ENCODE measurements at regions not wholly inside any gene's neighbourhood (a gene's known extent, or its start where the extent isn't known, plus 50 kb on each side); places are given as distances from the start of the nearest gene placed in this dataset.

DNA sequence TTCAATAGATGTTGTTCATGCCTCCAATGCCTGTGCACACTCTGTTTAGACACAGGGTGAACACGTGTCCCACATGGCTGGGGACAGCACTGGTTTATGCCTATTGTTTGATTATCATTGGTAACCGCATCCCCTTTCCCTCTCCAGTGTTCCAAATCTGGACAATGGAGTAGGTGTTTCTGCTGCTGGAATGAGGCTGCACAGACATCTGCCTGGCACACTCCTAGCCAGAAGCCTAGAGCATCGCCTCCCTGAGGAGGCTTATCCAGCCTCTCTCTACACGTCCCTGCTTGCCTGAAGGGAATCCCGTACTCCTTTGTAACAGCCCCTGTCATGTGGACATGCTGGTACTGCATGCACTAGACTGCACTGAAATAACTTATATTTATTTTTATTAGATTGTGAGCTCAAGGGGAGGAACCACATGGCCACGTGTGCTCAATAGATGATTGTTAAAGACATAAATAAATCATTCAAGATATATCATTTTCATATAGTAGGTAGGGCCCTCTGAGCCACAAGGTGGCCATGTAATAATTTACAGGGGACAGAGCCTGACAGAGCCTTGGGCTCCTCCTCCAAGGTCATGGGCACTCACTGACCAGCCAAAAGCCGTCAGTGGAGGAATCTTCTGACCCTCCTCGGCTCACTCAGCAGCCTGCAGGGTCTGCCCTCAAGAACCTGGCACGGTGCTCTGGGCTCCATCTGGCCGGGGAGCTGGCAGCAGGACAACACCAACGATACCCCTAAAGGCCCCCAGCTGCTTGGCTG lies 310.9 kb upstream of the ZNF32 start:
- DNase-seq (ENCODE audit: low read depth in 2 of 2) = no peak

DNA sequence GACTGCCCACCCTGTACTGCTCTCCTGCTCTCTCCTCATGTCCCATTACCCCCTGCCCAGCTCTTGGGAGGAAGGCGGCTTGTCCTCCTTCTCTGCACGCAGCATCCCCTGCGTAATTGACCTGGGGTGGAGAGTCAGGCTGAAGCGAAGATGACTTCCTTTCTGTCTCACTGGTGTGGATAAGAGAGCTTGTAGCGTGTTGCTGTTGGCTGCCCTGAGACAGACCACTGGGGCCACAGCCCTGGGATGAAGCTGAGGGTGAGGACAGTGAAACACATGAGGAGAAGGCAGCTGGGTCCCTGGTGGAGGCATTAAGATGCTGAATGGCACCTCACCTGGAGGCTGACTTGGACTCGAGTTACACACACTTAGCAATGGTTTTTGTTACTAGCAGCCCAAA lies 310.3 kb upstream of the ZNF32 start:
- DNase-seq (ENCODE audit: low read depth in 2 of 2) = no peak

DNA sequence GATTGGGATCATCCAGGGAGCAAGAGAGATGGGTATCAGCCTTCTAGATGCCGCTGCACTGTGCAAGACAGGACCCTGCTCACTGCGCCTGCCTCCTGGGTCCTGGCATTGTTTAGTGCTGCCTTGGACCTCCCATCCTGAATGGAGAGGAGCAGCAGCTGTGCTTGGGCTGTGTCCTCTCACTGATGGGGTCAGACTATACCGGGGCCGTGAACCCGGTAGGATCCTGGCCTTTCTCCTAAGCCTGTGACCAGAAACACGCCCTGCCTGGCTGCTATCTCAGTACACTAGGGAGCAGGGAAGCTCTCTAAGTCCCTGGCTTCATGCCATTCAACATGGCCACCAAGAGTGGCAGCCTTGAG lies 309.4 kb upstream of the ZNF32 start:
- DNase-seq (ENCODE audit: low read depth in 2 of 2) = no peak

DNA sequence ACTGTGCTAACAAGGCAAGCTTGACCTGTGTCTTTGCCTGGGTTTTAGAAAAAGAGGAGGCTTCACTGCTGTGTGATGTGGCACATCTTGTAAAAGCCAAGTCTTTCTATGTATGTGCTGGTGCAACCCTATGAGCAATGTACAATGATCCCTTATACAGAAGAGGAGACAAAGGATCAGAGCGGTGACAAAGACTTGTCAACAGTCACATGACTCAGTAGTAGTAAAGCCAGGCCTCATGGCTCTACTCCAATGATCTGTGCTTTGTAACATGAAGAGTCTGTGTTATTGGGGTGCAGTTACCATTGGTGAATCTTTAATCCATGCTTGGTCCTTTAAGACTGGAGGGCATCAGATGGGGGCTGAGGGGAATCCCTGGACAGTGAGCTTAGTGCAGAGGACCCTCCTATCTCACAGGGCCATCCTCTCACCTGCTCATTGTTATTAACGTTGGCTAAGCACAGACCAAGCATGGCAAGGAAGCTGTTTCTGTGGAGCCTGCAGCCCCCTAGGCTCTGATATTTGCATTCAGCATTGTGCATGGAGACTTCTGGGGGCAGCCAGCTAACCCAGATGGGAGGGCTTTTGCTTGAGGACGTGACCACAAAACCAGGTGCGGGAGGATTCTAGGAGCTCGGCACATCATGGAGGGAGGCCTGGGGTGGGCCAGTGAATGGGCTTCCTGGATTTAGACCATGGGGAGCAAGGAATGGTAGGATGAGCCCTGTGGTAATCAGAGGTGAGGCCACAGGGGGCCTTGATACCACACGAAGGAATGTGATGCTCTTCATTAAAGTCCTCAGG lies 308.8 kb upstream of the ZNF32 start:
- DNase-seq (ENCODE audit: low read depth in 2 of 2) = no peak

DNA sequence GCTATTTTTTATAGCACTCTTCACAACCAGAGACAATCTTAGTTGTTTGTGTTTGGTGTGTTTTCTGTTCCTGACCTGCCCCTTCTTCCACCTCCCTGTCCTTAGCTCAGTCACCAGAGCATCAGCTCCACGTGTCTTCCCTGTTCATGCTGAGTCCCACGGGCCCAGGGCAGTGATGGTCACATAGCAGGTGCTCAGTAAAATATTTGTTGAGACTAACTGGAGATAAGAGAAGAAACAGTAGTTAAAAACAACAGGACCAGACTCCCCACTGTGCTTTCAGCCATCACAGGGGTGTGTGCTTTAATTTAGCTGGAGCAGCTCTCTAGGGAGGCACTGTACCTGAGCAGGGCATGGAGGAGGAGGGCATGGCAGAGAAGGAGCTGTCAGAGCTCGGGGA lies 307.3 kb upstream of the ZNF32 start:
- no peak for DNase-seq (ENCODE audit: low read depth in 2 of 2)

DNA sequence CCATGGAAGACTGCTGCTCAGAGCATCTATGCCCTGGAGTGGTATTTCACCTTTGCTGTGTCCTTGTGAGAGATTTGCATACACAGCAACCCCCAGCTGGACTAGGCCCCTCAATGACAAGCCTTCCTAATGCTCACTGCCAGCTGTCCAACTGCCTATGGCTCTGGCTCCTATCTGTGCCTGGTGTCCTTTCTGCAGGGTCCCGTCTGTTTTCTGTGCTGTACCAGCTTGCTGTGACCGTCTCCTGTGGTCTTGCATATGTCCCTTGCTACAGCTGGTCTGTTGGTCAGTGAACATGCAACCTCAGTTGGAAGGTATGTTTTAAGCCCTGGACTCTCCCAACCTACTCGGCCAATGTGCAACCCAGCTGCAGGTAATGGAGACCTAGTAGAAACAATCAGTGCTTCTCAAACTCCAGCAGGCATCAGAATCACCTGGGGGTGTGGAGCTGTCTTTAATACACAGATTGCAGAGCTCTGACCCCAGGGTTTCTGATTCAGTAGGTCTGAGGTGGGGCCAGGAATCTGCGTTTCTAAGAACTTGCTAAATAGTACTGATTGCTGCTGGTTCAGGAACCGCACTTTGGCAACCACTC lies 306.4 kb upstream of the ZNF32 start:
- DNase-seq (ENCODE audit: low read depth in 2 of 2) = no peak

DNA sequence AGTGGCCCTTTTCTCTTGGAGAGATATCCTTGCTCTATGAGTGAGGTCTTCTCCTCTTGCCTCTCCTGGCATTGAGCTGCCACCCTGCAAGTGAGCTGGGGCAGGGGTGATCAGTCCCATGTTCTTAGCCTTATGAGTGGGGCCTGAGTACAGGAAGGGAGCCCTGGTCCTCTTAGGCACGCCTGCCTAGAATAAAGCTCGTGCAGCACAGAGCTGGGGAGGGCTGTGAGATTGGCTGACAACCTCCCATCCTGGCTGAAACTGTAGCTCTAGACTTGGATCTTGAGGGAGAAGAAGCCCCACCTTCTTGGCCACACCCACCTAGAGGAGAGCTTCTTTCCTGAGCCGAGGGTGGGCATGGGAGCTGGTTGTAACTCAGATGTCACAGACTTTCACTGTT lies 305.0 kb upstream of the ZNF32 start:
- no peak for DNase-seq (ENCODE audit: low read depth in 2 of 2)

DNA sequence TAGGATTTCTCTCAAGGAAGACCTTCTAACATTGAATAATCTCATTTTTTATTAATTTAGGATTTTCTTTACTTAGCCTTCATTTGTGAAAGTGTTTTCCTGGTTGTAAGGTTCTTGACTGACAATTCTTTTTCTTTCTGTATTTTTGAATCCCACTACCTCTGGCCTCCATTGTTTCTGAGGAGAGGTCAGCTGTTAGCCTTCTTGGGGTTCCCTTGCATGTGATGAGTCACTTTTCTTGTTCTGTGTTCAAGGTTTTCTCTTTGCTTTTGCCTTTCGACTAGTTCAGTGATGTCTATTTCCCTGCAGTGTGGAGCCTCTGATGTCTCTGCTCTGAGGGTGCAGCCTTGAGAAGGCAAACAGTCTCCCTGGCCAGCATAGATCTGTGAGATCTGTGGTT lies 304.1 kb upstream of the ZNF32 start:
- no peak for DNase-seq (ENCODE audit: low read depth in 2 of 2)

DNA sequence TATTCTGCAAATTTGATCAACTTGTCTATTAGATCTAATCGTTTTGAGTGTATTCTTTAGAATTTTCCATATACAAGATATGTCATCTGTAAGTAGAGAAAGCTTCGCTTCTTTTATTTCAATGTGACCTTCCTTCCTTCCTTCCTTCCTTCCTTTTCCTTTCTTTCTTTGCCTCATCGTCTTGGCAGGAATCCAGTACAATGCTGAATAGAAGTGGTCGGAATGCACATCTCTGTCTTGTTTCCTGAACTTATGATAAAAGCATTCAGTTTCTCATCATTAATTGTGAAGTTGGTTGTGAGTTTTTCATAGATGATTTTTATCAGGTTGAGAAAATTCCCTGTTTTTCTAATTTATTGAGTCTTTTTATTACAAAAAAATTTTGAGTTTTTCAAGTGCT lies 300.7 kb upstream of the ZNF32 start:
- DNase-seq (ENCODE audit: low read depth in 2 of 2) = no peak

DNA sequence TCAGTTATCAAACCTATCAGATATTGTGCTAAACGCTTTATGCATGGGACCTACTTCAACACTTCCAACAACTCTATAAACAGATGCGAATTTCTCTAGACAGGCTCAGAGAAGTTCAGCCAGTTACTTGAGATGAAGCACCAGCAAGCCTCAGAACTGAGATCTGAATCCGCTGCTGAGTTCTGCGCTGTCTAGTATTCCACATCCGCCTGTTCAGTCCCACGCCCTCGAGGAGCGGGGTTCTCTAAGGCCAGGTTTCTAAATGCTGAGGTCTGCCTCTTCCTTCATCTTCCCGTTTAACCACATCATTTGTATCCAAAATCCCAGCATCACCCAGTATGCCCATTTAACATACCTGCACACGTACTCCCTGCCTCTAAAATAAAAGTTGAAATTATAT lies 297.8 kb upstream of the ZNF32 start:
- DNase-seq (ENCODE audit: low read depth in 2 of 2) = no peak

DNA sequence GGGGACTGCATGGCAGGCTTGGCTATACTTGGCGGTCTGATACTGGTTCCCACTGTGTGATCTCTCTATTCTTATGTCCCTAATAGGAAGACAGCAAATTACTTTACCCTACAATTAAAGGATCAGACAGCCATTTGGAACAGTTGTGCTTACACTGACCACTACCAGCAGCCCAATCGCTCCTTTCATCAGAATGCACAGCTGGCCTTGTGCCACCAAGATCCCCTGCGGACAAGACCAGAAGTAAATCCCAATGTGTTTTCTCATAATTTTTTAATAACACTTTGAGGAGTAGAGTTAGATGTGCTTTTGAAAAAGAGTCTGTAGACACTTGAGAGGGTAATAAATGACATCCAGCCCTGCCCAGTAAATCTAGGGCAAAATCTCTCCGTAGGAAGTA lies 297.2 kb upstream of the ZNF32 start:
- DNase-seq (ENCODE audit: low read depth in 2 of 2) = no peak

DNA sequence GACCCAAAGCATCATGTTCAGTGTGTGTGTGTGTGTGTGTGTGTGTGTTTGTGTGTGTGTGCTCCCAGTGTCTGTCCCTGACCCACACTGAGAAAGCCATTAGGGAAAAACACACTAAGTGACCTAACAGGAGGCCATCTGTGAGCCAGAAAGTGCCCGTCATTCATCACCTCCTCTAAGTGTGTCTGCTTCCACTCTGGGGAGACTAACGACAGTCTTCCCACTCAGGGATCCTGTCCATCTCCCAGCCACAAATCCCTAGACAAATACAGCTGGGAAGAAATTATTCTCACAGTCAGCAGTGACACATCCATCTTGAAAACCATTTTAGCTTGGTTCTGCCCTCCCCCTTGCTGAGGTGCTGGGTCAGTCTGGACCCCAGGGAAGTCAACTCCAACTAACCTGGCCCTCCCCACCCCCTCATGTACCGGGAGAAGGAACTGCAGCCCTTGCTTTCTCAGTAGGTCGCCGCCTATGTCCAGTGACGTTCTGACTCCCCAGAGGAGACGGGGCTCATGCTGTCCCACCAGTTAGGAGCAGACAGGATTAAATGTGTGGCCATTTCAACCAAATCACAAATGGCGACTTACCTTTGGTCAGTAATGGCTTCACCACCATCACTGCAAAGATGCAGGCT lies 296.5 kb upstream of the ZNF32 start:
- no peak for DNase-seq (ENCODE audit: low read depth in 2 of 2)

DNA sequence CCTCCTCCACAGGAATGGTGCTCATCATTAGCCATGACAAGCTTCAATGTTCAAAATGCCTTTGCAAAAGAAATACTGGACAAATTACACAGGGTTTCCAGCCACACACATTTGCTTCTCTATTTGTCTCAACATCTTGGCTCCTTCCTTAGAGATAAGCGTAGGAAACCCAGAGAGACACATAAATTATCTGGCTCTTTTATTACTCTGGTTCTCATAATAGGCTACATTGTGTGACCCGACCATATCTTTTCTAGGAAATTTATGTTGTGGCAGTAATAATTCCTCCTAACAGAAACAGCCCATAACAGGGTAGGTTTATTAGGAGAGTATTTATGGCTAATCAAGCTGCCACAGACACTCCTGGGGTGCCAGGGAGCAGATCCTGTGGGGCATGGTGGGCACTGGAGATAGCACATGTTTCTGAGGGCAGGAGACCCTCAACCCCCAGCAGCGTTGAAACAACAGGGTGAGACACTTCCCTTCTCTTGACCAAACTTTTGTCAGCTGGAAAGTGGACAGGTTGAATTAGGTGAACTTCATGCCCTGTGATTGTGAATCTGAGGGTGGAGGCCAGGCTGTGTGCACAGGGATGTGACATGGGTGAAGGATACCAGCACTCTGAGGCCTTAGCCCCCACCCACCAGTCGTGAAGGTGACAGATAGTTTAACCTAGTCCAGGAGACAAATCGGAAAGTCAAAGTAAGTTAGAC lies 295.9 kb upstream of the ZNF32 start:
- no peak for DNase-seq (ENCODE audit: low read depth in 2 of 2)

DNA sequence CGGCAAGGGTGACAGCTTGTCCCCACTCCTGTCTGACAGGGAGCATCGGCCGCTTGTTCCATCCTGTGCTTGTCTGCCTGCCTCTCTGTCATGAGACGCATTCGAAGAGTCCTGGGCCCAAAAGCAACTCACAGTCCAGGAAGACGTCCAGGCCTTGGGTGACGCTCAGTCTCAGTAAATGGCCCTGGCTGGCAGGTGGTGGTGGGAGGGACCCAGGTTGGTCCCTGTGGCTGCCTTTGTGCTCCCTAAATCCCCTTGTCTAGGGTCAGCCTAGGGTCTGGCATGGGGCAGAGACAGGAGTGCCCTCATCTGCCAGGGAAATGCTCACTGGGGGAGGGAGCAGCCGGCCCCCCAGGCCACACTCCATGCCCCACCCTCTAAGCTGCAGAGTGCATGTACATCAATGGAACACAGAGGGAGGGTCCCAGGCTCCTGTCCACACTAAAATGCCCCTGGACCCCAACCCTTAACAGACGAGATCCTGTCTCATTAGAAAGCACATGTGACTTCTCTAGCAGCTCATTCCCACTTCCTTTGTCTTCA lies 295.2 kb upstream of the ZNF32 start:
- no peak for DNase-seq (ENCODE audit: low read depth in 2 of 2)

DNA sequence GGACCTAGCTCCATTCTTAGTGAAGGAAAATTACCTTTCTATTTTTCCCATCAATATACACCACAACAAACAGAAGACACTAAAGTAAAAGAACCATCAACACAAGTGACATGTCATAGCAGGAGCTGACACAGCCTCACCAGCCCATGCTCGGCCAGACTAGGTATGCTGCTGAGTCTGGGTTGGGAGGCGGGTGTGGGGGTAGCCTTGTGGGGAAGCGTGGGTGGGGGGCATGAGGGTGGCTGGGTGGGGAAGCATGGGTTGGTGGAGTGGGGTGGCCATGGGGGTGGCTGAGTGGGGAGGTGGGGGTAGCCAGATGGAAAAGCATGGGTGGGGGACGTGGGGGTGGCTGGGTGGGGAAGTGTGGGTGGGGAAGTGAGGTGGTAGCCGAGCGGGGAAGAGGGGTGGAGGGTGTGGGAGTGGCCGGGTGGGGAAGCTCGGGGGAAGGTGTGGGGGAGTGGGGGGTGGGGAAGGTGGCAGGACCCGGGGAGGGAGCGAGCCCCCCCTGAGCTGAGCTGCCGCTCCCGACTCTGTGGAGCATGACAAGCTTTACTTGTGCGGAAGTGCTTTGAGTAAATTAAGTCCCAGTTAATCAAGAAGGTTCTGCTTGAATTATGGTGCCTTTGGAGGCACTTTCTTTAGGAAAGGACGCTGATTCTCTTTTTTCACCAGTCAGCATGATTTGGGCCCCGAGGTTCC lies 294.6 kb upstream of the ZNF32 start:
- DNase-seq (ENCODE audit: low read depth in 2 of 2) = peak; percentile 1 to 3

DNA sequence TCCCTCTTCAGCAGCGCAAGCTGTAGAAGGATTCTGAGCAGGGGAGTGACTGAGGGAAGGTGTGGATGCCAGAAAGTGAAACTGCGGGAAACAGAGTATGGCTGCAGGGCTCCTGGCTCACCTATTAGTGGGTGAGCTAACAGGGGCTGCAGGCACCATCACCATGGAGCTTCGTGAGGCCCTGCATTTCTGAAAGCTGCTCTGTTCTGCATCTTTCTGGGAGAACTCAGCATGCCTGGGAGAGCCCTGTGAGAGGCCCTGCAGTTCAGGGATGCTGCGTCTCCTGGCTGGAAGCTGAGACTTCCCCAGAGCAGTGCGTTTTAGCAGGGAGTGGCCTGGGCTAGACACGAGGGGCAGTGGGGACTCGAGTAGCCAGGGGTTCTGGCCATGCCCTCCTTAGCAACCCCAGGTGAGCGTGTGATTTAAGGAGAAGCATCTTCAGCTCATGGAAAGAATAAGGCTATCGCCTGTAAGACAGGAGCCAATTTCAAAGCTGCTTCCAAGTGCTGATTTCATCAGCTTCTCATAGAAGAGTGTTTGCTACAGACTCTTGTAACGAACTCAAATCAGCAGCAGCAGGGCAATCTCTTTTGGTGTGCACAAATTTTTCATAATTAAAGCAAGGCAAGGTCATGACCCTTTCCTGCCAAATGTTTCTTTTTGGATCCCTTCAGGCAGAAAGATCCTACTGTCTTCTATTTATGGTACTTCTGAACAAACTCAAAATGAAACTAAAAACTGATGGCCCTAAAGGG lies 293.6 kb upstream of the ZNF32 start:
- no peak for DNase-seq (ENCODE audit: low read depth in 2 of 2)

DNA sequence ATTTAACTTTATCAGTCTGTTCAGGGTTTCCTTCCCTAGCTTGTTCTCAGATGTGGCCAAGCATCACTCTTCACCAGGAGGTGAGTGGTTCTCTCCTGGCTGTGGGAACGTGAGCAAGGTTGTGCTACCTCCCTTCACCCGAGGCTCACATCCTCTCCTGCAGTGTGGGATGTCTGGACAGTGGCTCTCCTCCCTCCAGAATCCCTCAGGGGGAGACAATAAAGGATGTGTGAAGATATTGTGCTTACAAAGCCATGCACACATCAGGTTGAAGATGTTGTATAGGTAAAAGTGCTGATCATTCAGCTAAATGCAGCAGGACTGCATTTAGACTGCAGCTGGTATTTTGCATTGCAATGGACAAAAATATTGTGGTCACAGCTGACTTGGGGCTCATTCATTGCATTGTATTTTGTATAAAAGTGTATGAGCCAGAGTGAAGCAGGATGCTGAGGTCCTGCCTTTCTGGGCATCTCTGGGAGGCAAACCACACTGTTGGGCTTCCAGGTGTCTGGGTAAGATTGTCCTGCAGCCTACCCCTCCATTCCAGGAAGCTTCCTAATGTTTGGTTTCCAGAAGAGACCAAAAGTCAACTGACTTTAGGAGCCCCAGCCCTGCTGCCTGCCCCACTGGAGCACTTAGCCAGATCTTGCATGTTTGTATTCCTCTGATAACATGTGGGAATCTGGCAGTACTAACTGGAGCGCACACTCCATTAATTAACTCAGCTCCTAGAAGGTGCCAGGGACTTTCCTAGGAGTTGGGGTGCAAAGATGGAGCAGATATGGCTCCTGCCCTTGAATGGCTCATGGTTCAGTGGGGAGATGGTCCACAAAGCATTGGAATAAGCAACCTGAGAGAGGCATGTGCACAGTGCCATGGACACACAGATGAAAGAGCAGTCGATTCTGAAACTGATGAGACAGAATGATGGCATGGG lies 292.5 kb upstream of the ZNF32 start:
- DNase-seq (ENCODE audit: low read depth in 2 of 2) = no peak

DNA sequence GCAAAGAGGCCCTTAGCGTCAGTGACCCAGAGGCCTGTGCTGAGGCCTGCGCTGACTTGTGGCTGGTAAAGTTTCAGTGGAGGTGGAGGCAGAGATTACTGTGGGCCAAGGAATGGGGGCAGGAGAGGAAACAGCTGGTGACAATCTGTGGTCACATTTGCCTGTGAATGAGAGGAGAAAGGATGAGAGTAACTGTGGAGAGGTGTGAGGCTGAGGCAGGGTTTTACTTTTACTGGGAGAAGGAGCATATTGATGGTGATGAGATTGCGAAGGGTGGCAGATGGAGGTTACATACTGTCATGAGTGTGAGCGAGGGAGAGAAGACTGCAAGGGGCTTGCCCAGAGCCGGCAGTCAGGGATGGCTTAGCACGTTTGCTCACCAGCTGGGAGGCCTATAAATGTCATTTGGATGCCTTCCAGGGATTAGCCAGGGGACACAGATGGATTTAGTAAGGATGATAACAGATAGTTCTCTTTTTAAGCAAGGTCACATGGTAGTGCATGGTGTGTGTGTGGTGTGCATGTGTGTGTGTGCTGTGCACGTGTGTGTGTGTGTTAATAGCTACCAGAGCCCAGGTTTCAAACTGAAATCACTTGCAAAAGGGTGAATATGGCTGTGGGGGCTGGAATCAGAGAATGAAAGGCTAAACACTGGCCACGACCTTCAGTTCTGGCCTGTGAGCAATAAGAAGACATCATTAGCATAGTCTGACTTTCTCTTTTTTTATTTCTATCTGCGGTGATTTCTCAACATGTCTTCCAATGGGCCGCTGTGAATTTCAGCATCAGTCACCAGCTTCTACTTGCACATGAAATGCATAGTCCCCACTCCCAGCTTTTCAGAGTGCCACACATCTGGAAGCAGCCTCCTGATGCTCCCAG lies 291.5 kb upstream of the ZNF32 start:
- no peak for DNase-seq (ENCODE audit: low read depth in 2 of 2)
